ENCODE measurements at regions not wholly inside any gene's neighbourhood (a gene's known extent, or its start where the extent isn't known, plus 50 kb on each side); places are given as distances from the start of the nearest gene placed in this dataset.

DNA sequence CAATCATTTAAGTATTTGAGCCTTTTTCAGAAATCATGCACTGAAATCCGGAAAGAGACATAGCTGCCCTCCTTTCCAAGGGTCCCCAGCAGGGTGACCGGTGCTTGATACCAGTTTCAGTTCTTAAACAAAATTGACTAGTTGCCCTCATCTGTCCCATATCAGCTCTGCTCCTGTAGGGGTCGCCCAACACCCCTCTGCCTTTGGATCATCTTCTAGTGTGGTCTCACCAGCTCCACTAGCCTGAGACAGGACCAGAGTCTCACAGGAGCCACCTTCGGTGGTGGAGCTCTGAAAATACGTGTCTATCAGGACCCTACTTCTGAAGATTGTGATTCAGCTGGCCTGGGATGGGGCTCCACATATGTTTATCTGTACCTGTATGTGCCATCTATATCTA, 428.2 kb downstream of the ENC1 start:
- H3K9ac ChIP-seq (ENCODE audit: low read length), result no peak overlapping the region
- DNase-seq, result peak; percentile 21
- no peaks in the 10 kb centered on the region for H3K27me3 ChIP-seq (replicated peaks; ENCODE audit: insufficient read depth, low read length)

DNA sequence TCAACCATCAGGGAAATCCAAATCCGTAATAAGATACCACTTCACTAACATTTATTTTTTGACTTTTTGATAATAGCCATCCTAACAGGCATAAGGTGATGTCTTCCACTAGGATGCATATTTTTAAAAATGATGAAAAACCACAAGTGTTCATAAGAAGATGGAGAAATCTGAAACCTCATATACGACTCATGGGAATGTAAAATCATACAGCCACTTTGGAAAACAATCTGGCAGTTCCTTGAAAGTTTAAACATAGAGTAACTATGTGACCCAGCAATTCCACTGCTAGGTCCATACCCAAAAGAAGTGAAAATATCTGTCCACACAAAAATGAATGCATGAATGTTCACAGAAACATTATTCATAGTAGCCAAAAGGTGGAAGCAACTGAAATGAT, 431.0 kb downstream of the ENC1 start:
- DNase-seq, result no peak
- Histone ChIP-seq H3K9me2 (replicated peaks; ENCODE audit: insufficient read depth, low read length) (no peaks in the 10 kb centered on the region), H3K36me3 (replicated peaks; ENCODE audit: insufficient read depth, low read length) (no peaks in the 10 kb centered on the region), H3K9ac (ENCODE audit: low read length) (no peak overlapping the region), H3K27ac (ENCODE audit: low read length) (no peak overlapping the region), H3K4me1 (ENCODE audit: low read length) (no peaks in the 10 kb centered on the region), H3K4me2 (ENCODE audit: low read depth, low read length) (no peak overlapping the region), H3K4me3 (ENCODE audit: low read length) (no peak overlapping the region), H2AFZ (ENCODE audit: low read length) (no peak overlapping the region), H3F3A (ENCODE audit: insufficient read depth, low read length) (no peaks in the 10 kb centered on the region), H3K27me3 (replicated peaks; ENCODE audit: insufficient read depth, low read length) (no peaks in the 10 kb centered on the region), H3K9me3 (replicated peaks; ENCODE audit: insufficient read depth, low read length) (no peaks in the 10 kb centered on the region), H3K79me2 (ENCODE audit: low read length) (no peaks in the 10 kb centered on the region), H4K20me1 (ENCODE audit: insufficient read depth, low read length) (no peaks in the 10 kb centered on the region)
- TF ChIP-seq, protein P1, sequence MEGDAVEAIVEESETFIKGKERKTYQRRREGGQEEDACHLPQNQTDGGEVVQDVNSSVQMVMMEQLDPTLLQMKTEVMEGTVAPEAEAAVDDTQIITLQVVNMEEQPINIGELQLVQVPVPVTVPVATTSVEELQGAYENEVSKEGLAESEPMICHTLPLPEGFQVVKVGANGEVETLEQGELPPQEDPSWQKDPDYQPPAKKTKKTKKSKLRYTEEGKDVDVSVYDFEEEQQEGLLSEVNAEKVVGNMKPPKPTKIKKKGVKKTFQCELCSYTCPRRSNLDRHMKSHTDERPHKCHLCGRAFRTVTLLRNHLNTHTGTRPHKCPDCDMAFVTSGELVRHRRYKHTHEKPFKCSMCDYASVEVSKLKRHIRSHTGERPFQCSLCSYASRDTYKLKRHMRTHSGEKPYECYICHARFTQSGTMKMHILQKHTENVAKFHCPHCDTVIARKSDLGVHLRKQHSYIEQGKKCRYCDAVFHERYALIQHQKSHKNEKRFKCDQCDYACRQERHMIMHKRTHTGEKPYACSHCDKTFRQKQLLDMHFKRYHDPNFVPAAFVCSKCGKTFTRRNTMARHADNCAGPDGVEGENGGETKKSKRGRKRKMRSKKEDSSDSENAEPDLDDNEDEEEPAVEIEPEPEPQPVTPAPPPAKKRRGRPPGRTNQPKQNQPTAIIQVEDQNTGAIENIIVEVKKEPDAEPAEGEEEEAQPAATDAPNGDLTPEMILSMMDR (IDR thresholded peaks at IDR 0.05; ENCODE audit: low read length), result no peak
- TF ChIP-seq EZH2phosphoT487 (IDR thresholded peaks at IDR 0.05; ENCODE audit: low read length) (no peak), EZH2 (optimal IDR thresholded peaks at IDR 0.05; ENCODE audit: low read depth, low read length) (no peak)

More for the DNA sequence above, 428.2 kb downstream of the ENC1 start:
- no peaks in the 10 kb centered on the region for H3F3A ChIP-seq (ENCODE audit: insufficient read depth, low read length)
- no peaks in the 10 kb centered on the region for H3K36me3 ChIP-seq (replicated peaks; ENCODE audit: insufficient read depth, low read length)
- no peak for TF ChIP-seq EZH2 (optimal IDR thresholded peaks at IDR 0.05; ENCODE audit: low read depth, low read length)
- TF ChIP-seq, protein P1 (IDR thresholded peaks at IDR 0.05; ENCODE audit: low read length), result peak; percentile 30
- no peaks in the 10 kb centered on the region for H3K79me2 ChIP-seq (ENCODE audit: low read length)
- no peaks in the 10 kb centered on the region for H4K20me1 ChIP-seq (ENCODE audit: insufficient read depth, low read length)
- no peak overlapping the region for H3K27ac ChIP-seq (ENCODE audit: low read length)
- no peaks in the 10 kb centered on the region for H3K4me1 ChIP-seq (ENCODE audit: low read length)
- no peak overlapping the region for H3K4me3 ChIP-seq (ENCODE audit: low read length)
- no peak overlapping the region for H2AFZ ChIP-seq (ENCODE audit: low read length)
- H3K4me2 ChIP-seq (ENCODE audit: low read depth, low read length), result no peak overlapping the region
- H3K9me3 ChIP-seq (replicated peaks; ENCODE audit: insufficient read depth, low read length), result no peaks in the 10 kb centered on the region
- no peaks in the 10 kb centered on the region for H3K9me2 ChIP-seq (replicated peaks; ENCODE audit: insufficient read depth, low read length)

DNA sequence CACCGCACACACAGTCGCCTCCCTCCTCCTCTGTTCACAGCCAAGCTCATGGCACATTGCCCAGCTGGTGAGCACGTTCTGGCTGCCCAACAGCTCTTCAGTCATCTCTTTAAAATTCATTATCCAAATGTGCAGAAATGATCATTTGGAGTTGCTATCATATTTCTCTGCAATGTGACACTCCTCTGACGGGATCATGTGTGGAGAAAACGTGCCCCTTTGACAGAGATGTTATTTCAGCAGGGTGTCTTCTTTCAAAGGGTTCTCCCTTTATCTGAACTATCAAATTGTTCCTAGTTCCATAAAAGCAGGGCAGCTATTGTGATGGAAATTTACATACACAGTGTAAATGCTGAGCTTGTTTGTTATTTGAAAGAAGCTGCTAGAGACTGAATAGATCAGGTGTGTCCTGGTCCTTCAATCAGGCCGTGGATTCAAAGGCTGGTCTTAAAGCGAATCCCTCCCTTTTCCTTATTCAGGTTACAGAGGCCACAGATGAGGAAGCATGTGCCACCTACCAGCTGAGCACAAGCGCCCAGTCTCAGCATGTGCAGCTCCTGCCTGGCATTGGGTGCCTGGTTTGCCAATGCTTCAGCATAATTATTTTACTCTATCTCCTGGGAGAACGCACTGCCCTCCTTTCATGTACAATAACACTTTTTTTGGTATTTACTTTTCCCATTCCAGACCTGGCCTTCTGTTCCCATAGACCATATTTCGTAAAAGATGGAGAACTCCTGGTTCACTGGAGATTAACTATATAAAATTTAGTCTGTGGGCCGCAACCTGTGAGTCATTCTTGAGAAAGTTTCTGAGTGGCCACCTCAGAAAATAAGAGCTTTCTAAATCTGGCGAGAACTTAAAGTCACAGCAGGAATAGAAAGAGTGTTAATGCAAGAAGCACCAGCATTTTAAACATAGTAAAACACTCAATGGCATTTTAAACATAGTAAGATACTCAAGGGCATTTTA, 433.7 kb downstream of the ENC1 start:
- Histone ChIP-seq H3K9me2 (replicated peaks; ENCODE audit: insufficient read depth, low read length) (no peaks in the 10 kb centered on the region), H3K4me3 (ENCODE audit: low read length) (no peak overlapping the region), H3F3A (ENCODE audit: insufficient read depth, low read length) (no peaks in the 10 kb centered on the region), H3K4me1 (ENCODE audit: low read length) (no peaks in the 10 kb centered on the region), H3K36me3 (replicated peaks; ENCODE audit: insufficient read depth, low read length) (no peaks in the 10 kb centered on the region), H3K27me3 (replicated peaks; ENCODE audit: insufficient read depth, low read length) (no peaks in the 10 kb centered on the region), H3K79me2 (ENCODE audit: low read length) (no peaks in the 10 kb centered on the region), H2AFZ (ENCODE audit: low read length) (no peak overlapping the region), H3K9ac (ENCODE audit: low read length) (no peak overlapping the region), H3K4me2 (ENCODE audit: low read depth, low read length) (no peak overlapping the region), H3K27ac (ENCODE audit: low read length) (no peak overlapping the region), H3K9me3 (replicated peaks; ENCODE audit: insufficient read depth, low read length) (no peaks in the 10 kb centered on the region), H4K20me1 (ENCODE audit: insufficient read depth, low read length) (no peaks in the 10 kb centered on the region)
- DNase-seq, result no peak
- no peak for TF ChIP-seq EZH2 (optimal IDR thresholded peaks at IDR 0.05; ENCODE audit: low read depth, low read length)
- TF ChIP-seq, protein P1 (IDR thresholded peaks at IDR 0.05; ENCODE audit: low read length), result no peak
- no peak for TF ChIP-seq EZH2phosphoT487 (IDR thresholded peaks at IDR 0.05; ENCODE audit: low read length)
